SKM-1 treated with dmso at 0.1 percent for 144 hours (cell line): ENCODE measurements at regions not wholly inside any gene's neighbourhood (a gene's known extent, or its start where the extent isn't known, plus 50 kb on each side); places are given as distances from the start of the nearest gene placed in this dataset.
A peak's percentile ranks its signal among the peaks of the same experiment; 100 is the strongest.

Experiments
- DNase-seq: peaks from one replicate; lab custom pipeline; 2025; ENCODE audit not compliant: unreplicated experiment; lab: John Stamatoyannopoulos, UW

DNA sequence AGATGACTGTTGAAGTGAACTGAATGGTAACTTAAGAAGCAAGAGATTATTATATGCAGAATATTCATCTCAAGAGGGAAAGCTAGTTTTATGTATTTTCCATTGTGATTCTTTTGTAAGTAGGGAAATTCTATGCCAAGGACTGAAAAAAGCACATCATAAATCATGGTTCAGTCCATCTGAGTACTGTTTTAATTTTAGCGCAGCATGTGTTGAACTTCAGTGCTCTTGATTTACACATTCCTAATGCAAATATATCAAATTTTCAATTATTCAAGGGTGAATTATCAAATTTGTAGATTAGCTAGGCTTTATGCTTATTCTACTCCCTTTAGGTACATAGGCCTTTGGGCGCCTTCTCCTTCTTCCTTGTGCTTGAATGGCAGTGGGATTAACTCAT lies 50.3 kb upstream of the TCF12 start:
- DNase-seq: no peak

DNA sequence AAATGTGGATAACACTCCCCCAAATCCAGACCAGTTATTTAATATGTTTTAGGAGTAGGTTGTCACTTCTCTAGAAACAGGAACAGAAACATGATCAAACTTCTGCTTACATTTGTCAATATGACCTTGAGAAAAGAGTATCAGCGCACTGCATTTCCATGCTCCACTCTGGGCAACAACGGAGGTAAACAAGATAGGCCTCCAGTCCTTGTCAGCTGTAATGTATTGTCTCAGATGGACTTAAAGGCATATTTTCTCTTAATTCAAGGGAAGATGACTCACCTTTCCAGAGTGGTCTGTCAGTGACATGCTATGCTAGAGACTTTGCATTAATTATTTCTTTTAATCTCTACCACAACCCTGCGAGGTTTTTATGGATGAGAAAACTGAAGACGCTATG lies 51.6 kb upstream of the TCF12 start:
- no peak for DNase-seq

DNA sequence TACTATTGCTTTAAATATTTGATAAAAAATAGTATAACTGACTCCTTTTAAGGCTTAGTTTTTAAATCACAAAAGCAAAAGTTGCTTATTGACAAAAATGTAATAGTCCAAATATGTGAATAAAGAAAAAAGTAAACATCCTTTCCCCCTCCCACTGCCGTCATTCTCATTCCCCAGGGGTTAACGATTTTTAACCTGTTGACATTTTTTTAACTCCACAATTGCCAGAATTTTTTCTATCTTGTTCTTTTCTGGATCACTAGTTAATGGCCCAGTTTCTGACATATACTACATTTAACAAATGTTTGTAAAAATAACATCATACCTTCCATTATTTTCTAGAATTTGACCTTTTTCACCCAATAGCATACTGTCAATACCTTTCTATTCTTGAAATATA lies 60.6 kb upstream of the TCF12 start:
- DNase-seq: no peak

GRCh38 chr15:56856934-56857333 lies 61.5 kb upstream of the TCF12 start:
- DNase-seq: no peak

- no peak for DNase-seq
These were observed 73.6 kb upstream of the TCF12 start for GRCh38 chr15:56844892-56845291.

DNA sequence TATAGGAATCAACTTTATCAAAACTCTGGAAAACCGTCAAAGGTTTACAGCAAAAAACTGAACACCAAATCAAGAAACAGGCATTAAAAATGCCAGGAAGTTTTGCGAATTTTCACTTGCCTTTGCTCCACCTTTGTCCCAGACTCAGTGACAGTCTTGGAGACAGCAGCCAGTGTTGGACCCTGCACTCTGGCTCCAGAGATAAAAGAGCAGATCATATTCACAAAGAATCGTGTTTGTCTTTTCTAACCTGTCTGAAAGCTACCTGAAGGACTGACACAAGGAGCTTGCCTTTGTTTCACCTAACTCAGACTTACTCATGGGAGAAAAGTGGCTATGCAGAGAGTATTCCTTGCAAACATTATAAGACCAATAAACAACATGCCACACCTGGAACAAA lies 74.0 kb upstream of the TCF12 start:
- DNase-seq: no peak

GRCh38 chr15:56839641-56840040 lies 78.8 kb upstream of the TCF12 start:
- no peak for DNase-seq

GRCh38 chr15:56839099-56839498 lies 79.3 kb upstream of the TCF12 start:
- DNase-seq: no peak

- no peak for DNase-seq
These were observed 80.4 kb upstream of the TCF12 start for GRCh38 chr15:56838085-56838484.

DNA sequence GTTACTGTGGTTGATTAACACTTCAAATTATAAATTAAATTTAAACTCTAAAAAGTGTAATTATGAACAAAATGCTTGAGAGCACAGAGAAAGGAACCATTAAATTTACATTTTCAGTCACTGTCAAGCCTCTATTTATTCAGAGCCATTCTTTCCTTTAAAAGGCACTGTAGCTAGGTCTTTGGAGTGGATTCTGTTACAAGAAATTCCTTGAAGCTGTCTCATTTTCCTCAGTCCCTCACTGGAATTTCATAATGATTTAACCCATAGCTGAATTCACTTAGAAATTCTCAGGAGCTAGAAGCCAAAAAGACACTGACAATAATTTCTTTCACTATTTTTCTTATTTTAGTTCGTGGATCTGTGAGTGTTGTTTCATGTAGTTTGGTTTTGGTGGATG lies 81.2 kb upstream of the TCF12 start:
- no peak for DNase-seq

GRCh38 chr15:56835718-56836171 lies 82.7 kb upstream of the TCF12 start:
- no peak for DNase-seq

- no peak for DNase-seq
These were observed 86.3 kb upstream of the TCF12 start for GRCh38 chr15:56832125-56832524.

- no peak for DNase-seq
These were observed 86.9 kb upstream of the TCF12 start for GRCh38 chr15:56831467-56832005.

- no peak for DNase-seq
These were observed 90.9 kb upstream of the ZNF280D start for GRCh38 chr15:56824175-56824574.

GRCh38 chr15:56821721-56822425 lies 88.6 kb upstream of the ZNF280D start:
- peak; percentile 8 for DNase-seq

DNA sequence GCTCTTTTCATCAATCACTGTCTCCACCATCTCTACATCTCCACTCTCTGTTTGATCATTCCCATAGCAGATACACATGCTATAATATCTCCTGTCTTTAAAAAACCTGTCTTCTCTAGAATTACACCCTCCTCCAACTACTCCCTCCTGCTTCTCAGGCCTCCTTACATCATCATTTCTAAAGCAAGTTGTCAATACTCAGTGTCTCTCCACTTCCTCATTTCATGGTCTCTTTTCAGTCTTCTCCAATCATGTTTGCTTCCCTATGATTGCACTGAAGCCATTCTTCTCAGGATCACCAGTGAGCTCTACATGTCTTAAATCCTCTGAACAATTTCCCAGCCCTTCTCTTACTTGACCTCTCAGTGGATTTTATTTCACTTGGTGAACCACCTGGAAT lies 87.0 kb upstream of the ZNF280D start:
- peak; percentile 90 for DNase-seq

DNA sequence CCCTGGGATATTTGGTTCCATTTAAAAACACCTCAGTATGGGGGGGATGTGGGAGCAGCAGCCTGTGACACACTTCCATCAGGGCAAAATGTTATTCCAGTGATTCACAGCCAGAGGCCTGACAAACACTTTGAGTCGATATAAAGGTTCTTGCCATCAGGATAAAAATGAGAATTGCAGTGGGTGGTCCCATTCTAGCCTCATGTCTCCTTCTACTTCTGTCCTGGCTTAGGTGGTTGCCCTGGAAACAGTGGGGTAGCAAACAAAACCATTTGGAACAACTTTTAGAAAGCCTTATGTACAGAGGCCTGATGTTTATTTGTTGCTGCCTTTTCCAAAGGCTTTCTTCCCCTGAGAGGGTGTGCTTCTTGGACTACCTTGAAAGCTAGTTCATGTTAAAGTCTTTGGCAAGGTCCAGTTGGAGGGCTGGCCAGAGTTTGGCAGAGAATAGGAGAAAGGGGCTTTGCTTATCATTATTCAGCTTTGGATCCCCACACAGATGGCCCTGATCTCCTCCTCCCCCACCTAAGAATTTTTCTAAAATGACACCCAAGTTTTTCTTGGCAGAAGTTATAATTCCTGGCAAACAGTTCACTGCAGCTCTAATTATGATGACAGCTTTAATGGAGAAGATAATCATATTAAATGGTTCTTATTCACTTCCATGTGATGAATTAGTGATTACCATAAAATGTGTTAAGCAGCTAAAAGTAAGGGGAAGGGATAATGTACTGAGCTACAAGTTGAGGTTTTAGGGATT lies 84.2 kb upstream of the ZNF280D start:
- no peak for DNase-seq

DNA sequence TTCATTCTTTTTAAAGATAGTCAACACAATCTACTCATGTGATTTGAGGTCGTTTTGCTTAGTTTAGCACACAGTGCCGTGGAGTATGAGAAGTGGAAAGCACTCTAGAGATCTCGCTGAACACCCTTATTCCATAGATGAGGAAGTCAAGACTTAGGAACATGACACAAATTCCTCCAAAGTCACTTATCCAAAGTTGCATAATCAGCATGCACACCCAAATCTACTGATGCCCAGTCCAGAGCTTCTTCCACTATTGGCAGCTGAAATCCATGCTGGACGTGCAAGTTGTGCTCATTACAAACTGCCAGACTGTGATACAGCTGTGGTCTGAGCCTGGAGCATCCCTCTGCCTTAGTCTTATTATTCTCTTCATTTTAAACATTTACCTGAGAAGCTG lies 83.5 kb upstream of the ZNF280D start:
- no peak for DNase-seq

GRCh38 chr15:56815247-56815646 lies 81.9 kb upstream of the ZNF280D start:
- DNase-seq: no peak

- DNase-seq: no peak
These were observed 81.1 kb upstream of the ZNF280D start for GRCh38 chr15:56814429-56814828.

DNA sequence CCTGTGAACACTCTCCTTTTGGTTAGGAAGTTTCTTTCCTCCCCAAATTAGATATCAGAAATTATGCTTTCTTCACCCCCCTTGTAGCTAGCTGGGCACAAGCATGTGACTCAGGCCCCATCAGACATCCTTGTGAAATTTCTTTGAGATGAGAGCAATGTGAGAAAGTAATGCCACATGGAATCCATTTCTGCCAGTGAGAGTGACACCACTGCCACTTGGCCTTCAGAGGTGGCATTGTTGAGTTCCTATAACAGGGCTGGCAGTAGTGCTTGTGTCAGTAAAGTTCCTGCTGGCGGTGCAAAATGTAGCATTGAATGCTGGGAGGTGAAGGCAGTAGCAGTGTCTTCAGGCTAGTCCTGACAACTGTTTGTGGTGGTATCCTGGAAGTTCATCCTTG lies 80.7 kb upstream of the ZNF280D start:
- DNase-seq: no peak

GRCh38 chr15:56812961-56813360 lies 79.7 kb upstream of the ZNF280D start:
- no peak for DNase-seq
